HG03108 (cell line): ENCODE measurements at regions not wholly inside any gene's neighbourhood (a gene's known extent, or its start where the extent isn't known, plus 50 kb on each side); places are given as distances from the start of the nearest gene placed in this dataset.

Source experiments
- ATAC-seq: cut with Tn5 transposase; IDR thresholded peaks from one replicate; pipeline ENCODE4 v1.9.1; 2021; ENCODE audit warnings: moderate library complexity; ENCODE audit not compliant: unreplicated experiment

DNA sequence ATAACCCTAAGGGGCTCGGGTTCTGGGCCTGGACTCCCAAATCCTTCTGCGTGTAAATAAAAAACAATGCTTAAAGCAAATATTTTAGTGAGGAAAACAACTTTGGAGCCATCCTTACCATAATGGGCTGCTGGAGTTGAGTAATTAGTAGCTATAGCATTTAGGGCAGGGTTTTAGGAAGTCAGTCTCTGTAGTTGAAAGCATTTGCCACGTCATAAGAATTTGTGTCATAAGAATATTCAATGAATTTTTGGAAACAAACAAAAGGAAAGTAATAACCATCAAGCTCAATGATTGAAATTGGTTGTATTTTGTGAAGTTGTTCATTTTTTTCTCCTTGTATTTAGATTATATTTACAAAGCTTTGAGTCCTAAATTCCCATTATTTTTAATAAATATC is 114.8 kb upstream of the ELL2 start:
- no peak for ATAC-seq

DNA sequence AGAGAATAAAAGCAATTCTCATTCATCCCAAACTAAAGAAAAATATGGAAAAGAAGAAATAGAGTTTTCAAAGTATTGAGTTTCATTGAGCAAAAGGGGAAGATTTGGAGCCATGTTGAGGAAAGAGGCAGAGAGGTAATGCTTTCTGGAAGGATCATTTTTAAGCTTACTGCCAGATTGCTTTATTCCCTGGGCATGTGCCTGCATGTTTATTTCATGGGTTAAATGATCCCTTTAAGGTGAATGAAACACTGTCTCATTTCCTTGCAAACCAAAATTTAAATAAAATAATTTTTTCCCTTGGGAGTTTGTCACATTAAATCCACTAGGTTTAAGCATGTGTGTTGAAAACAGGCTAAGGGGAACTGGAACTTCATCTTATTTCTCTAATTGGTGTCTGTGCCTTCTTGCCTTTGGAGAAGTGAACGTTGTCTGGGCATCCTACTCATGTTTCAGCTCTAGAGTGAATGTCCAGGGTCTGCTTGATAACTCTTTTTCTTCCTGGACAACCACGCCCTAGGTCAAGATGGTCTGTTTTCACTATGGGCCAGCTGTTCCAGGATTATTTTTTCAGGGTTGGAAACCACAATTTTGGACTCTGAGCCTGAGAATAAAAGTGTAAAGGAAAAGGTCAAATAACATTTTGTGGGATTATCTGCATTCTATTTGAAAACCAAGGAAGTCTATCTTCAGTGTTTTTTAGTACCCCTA is 114.1 kb upstream of the ELL2 start:
- ATAC-seq, result no peak

DNA sequence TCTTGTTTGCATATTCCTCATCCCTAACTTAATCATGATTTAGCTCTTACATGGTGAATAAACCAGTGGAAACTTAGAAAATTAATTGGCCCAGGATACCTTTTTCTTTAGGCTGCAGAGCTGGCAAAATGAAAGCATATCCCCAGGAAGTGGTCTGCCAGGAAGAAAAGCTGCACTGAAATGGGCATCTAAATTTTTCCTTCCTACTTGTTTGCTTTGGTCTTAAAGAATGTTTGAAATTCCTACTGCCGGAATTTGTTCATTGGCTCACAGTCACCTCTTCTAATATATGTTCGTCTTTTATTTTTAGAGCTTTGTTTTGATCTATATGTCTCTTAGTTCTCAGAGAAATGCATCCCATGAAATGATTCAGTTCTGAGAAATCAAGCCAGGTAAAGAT is 113.2 kb upstream of the ELL2 start:
- no peak for ATAC-seq

DNA sequence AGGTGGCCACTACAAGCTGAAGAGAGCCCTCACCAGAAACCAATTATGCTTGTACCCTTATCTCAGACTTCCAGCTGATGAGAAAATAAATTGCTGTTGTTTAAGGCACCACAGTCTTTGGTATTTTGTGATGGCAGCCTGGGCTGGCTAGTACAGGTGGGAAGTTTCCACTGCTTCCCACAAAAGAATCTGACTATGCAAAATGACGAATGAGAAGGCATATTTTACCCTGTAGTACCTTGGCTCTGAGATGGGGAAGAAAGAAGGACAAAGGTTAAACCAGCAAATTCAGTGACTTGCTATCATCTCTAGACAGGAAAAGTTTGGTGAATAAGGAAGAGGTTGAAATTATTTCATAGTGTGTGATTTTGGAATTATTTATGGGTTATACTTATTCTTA is 112.8 kb upstream of the ELL2 start:
- ATAC-seq, result no peak

DNA sequence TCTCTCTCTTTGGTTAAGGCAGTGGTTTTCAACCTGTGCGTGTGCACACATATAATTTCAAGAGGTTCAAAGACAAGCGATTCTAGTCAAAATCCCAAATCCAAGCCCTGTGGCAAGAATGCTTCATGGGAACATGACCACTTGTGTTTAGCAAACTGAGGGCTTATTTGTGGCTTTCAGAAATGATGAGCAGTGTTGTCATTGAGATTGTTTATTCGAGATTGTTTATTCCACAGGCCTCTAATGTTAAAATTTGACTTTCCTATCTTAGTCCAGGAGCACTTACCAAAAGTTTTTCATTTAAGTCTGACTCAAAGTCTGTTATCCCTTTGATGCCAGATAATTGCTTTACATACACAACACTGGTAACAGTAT is 111.1 kb upstream of the ELL2 start:
- ATAC-seq, result no peak

DNA sequence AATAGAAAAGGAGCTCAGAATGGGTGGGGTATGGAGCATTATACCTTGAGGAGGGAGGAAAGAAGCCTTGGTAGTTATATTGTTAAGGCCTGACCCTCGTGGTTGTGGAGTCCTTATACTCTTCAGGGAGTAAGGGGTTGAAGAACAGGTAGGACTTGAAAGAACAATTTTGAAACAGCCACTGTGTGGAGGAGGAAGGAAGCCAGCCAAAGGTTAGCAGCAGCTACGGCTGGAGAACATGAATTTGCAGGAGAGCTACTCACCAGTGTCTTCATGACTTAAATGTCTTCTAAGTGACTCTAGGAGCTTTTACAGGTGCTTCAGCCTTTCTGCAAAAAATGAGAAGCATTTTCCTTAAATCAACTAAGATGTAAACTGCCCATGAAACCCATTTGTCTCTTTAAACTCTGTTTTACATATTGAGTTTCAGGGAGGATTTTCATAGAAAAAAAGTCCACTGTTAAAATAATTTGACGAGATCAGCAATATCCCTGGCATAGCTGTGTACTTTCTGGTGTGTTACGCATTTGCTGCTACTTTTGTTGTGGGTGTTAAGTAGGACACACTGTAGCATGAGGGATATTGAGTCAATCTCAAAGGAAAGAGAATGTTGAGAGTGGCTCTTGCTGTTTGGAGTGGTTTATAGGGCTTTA is 110.6 kb upstream of the ELL2 start:
- ATAC-seq, result no peak

DNA sequence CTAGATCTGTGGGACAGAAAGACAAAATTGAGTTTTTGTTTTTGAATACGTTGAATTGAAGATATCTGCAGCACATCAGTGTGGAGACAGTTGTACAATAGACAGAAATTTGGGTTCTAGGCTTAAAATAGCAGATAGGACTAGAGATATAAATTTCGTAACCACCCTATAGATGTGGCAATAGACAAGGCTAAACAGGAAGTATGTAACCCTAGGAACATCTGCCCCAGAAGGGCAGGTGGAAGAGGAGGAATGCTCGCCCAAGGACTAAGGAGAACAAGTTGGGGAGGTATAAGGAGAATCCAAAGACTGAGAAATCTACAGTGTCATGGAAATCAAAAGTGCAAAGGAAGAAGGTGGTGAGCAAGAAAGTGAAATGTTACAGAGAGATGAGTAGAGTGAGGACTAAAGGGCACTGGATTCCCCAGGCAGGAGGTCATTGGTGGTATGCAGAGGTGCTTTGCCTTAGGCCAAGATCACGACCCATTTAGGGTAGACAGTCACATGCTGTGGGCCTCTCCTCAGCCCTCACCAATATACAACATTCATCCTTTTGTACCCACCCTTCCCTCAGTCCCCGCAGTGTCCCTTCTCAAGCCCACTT is 109.1 kb upstream of the ELL2 start:
- ATAC-seq, result no peak

DNA sequence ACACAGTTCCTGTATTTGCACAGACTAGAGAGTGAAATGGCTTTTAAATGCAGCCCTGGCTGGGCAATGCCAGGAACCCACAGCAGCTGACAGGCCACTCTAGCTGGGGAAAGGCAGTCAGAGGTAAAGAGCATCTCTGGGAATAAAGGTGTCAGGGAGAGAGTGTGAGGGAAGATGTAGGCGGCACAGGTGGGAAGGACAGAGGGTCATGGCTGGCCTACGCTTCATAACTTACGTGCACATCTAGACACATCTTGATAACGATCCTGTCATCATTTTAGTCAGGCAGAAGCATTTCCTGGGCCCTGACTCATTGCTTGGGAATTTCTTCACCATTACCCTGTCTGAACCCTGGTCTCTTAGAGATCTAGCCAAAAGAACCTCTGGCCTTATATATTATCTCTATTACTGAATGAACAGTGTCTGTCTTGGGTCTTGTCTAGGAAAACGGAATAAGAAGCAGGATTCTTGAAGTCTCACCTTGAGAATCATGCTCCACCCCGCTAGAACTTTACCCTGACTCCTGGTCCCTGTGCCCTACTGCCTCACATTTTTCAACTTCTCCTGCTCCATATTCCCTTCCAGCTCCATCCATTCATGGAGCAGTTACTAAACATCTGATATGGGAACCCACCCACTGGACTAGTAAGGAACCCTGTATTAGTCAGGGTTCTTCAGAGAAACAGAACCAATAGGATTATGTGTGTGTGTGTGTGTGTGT is 106.4 kb upstream of the ELL2 start:
- ATAC-seq, result no peak

DNA sequence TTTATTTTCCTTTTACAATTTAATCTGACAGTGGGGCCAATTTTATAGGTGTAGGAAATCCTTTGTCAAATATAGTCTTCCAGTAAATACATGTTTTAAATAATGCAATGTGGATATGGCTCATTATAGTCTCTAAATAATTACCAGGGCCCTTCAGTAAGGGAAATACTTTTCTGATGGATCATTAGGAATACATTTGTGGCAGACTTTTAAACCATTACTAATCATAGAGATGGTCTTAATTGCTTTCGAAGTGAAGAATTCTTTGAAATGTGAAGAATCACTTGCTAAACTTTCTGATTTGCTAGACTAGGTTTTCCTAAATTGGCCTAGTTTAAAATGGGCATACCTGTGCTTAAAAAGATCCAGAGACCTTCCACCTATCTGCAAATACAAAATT is 105.6 kb upstream of the ELL2 start:
- no peak for ATAC-seq

DNA sequence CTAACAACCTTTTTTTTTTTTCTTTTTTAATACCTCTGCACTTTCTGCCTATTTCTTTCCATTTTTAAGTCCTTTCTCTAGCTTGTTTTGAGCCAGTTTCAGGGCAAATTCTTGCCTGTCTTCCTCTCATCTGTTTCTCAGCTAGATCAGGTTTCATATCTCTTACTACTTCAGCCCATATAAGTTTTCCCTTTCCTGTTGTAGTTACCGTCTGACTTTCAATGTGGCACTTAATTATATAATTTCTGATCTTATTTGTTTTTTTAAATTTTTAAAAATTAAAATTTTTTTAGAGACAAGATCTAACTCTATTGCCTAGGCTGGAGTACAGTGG is 104.7 kb upstream of the ELL2 start:
- no peak for ATAC-seq

DNA sequence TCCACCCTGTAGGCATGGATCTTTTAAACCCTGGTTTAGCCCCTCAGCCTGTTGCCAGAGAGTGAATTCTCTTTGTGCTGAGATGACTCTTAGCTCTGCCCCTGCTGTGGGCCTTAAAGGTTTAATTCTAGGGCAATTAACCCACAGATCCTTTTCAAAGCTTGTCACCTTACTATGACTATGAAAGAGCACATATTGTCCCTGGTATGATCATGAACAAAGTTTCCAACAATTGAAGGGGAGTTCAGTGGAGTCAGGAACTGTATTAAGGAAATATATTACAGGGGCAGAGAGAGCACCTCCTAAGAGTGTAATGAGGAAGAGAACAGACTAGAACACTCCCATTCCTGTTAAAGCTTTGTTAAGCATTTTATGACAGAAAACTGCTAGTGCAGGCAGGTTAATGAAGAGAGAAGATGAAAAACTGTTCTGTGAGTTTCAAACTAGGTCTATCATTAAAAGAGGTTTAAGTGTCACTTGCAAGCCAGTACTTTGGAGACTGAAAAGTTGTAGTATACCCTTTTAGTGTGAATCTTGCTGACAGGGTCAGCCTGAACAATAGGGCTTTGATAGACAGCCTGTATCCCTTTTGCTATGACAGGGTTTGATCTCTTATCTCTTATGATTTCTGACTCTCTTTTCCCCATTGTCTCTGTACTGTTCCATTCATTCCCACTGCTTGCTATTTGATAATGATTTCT is 104.2 kb upstream of the ELL2 start:
- ATAC-seq, result no peak

DNA sequence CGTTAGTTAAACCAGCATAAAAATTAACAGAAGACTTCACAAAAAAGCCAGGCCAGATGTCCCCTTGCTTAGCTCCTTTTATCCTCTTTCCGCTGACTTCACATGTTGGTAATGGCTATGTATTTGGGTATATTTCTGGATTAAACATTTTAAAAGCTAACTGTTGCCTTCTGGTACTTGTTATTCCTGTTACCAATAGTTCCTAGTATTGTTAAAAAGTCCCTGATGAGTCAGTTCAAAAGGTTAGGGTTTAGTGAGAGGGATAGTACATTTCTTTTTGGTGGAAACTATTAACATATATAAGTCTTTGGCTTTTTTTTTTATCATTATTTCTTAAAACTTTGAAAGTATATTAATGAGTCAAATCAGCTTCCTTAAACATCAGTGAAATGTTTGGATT is 103.2 kb upstream of the ELL2 start:
- no peak for ATAC-seq

DNA sequence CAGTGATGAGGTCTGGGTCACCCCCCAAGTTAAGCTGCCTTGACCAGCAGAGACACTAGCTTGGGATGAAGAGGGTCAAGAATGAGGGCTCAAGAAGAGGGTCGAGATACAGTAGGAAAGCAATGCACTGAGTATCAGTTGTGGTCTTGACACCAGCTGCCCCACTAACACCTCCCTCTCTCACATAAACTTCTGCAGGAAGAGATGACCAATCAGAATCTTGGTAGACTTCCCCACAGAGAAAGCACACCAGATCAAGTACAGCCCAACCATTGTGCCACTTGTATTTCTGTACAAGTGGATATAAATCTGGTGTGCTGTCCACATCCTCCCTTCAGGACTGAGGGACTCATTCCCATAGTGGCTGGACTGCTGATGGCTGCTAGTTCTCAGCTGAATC is 101.2 kb upstream of the ELL2 start:
- no peak for ATAC-seq

DNA sequence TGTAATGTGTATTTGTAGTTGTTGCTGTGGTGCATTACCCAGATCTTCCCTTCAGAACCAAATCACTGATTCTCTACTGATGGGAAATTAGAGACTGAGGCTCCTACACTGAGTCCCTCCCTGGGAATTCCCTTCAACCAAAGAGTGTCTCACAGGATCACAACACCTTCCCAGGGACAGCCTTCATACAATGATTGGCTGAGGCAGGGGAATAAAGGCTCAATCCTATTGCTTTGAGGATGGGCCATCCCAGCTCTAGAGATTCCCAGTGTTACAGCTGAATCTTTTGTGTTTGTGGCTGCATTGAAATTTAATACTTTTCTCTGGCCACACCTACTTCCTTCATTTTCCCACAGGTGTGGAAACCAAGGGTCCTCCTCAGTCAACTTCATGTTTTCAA is 96.4 kb upstream of the ELL2 start:
- no peak for ATAC-seq

DNA sequence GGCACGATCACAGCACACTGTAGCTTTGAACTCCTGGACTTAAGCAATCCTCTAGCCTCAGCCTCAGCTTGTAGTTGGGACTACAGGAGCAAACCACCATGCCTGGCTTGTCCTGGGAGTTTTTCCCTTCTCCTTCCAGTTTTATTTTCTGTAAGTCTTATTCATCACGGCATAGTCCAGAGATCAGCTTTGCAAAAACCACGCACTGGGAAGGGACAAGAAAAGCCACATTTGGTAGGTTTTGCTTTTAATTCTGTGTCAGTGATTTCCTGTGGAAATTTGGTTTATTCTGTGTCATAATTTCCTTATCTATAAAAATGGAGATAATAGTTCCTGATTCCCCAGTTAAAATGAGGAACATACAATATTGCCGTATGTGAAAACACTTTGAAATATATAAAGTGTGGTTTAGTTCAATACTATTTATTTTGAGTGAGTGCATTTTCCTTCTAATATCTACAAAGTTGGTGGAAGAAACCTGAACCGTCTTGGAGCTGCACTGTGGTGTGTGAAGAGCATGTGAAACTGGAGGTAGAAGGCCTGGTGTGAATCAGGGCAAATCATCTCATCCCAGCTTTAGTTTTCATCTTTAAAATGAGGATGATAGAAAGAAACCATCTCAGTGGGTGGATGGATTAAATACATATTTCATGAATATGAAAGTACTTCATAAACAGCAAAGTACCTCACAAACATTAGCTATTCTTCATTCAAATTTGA is 92.8 kb upstream of the ELL2 start:
- ATAC-seq, result no peak

DNA sequence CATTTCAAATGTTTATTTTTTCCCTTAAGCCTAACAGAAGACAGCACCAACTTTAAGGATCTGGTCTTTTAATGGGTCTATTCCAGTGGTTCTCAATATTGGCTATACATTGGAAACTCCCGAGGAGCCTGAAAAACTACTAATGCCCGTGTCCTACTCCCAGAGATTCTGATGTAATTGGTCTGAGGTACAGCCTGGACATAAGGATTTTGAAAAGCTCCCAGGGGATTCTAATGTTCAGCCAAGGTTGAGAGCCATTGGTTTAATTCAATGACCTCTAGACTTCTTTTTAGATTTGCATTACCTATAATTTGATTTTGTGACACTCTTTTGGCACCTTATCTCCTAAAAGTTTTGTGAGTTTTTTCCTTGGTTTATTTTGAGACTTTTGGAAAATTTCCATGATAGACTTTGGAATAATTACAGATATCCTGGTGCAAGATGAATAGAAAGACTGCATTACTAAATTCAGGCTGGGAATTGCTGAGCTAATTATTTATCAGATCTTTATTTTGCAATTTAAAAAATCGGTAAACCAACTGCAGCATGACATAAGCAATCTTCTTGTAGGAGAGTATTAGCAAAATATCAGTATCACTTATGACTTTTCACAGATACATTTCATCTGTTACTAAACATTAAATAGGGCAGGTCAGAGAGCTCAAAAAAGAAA is 91.5 kb upstream of the ELL2 start:
- no peak for ATAC-seq

DNA sequence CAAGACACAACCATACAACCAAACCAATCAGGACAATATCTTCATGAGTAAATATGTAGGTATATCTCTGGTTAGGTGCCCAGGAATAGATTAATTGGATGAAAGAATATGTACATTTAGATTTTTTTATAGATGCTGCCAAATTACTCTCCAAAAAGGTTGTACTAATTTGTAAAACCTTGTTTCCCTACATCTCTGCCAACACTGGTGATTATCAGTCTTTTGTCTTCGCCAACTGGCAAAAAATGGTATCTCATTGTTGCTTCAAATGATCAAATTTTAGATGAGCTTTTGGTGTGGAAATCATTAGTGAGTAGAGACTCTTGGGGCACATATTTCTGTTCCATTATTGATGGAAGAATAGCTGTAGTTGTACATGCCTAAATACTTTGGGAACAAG is 90.7 kb upstream of the ELL2 start:
- ATAC-seq, result no peak

DNA sequence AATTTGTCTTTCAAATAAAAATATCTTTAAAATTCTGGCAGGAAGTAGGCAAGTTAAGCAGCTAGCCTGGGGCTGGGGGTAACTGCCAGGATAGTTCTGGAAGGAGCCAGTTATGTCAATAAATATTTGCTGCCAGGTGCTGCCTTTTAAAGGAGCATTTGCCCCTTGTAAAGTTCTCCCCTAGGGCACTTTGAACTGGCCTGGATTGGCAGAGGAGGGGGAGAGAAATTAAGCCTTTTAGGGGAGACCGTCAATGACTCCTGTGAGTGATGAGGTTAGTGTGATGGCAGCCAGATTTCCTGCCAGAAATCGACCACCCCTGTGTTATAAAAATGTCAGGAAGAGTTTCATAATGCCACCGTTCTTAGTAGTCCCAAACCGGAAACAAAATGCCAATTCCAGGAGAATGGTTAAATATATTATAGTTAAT is 89.8 kb upstream of the ELL2 start:
- no peak for ATAC-seq

DNA sequence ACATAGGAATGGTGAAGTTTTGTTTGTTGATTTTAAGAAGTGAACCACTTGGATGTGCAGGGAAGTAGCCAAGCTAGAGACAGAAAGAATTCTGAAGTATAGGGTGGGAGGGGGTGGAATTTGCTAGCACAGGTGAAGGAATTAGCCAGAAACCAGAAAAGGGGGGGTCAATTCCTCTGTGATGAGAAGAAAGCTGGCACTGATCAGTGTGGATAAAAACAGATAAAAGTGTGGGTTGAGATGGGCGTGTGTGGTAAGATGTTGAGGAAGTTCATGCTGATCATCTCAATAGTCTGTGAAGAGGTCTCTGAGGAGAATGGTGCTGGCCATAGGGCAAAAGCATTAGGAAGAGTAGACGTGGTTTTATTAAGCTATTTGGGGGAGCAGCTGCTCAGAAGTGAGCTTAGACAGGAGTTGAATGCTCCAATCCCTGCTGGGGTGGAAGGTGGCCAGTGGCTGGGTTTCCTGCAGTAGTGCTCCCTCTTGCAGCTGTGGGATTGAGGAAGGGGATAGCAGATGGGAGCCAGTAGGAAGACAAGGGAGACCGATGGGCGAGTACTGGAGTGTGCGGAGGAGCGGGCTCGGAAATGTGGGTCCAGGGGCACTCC is 88.7 kb upstream of the ELL2 start:
- no peak for ATAC-seq
